ENCODE measurements at regions not wholly inside any gene's neighbourhood (a gene's known extent, or its start where the extent isn't known, plus 50 kb on each side); places are given as distances from the start of the nearest gene placed in this dataset.

GRCh38 chr13:21929400-21929799 is 258.5 kb downstream of the FGF9 start:
- TF ChIP-seq CTCF (IDR thresholded peaks at IDR 0.05), result no peak
- H3K27ac ChIP-seq, result no peak overlapping the region
- no peak overlapping the region for H3K4me3 ChIP-seq (ENCODE audit: low read depth in 1 of 2, low read length in 1 of 2)
- no peaks in the 10 kb centered on the region for H3K4me1 ChIP-seq (ENCODE audit: control insufficient read depth in 1 of 2, insufficient read depth in 1 of 2, low read depth in 1 of 2, low read length in 1 of 2)
- H3K36me3 ChIP-seq, result no peaks in the 10 kb centered on the region
- H3K9me3 ChIP-seq, result no peaks in the 10 kb centered on the region
- no peaks in the 10 kb centered on the region for H3K27me3 ChIP-seq

DNA sequence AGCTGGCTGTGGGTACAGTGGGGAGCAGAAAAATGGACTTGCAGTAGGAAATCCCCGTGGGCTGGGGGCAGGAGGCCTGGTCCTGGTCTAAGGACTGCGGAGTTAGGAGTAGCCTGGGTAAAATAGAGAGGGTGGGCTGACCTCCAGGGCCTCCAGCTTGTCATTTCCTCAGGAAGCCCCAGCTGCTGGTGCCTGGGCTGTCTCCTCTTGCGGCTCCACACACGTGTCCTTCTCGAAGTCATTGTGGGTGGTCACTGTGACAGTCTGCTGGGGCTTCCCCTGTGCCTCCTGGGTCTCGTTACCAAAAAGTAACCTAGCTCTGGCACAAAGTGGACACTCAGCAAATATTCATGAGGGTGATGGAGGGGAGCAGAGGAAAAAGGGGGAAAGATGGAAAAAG is 259.7 kb downstream of the FGF9 start:
- Histone ChIP-seq H3K9me3 (no peaks in the 10 kb centered on the region), H3K36me3 (no peaks in the 10 kb centered on the region), H3K4me1 (ENCODE audit: control insufficient read depth in 1 of 2, insufficient read depth in 1 of 2, low read depth in 1 of 2, low read length in 1 of 2) (no peaks in the 10 kb centered on the region), H3K27ac (no peak overlapping the region), H3K27me3 (no peaks in the 10 kb centered on the region), H3K4me3 (ENCODE audit: low read depth in 1 of 2, low read length in 1 of 2) (no peak overlapping the region)
- no peak for TF ChIP-seq CTCF (IDR thresholded peaks at IDR 0.05)

DNA sequence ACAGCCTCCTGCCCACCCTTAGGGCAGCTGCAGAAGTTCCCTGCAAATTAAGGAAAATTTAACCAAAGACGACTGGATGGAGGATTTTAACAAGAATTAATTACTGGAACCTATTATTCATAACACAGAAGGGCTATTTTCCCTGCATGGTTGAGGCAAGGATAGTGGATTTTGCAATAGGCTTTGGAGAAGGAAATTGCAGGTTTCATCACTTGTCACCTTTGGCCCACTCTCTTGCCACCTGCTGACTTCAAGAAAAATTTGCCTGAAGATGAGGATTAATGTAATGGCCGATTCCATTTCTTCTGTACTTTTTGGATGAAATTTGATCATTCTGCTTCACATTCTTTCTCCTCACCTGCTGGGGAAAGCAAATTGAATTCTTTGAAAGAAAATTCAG is 261.7 kb downstream of the FGF9 start:
- no peaks in the 10 kb centered on the region for H3K9me3 ChIP-seq
- H3K4me3 ChIP-seq (ENCODE audit: low read depth in 1 of 2, low read length in 1 of 2), result no peak overlapping the region
- no peaks in the 10 kb centered on the region for H3K4me1 ChIP-seq (ENCODE audit: control insufficient read depth in 1 of 2, insufficient read depth in 1 of 2, low read depth in 1 of 2, low read length in 1 of 2)
- H3K27me3 ChIP-seq, result no peaks in the 10 kb centered on the region
- no peak overlapping the region for H3K27ac ChIP-seq
- no peaks in the 10 kb centered on the region for H3K36me3 ChIP-seq
- no peak for TF ChIP-seq CTCF (IDR thresholded peaks at IDR 0.05)

GRCh38 chr13:21932996-21933395 is 262.1 kb downstream of the FGF9 start:
- Histone ChIP-seq H3K27me3 (no peaks in the 10 kb centered on the region), H3K27ac (no peak overlapping the region), H3K36me3 (no peaks in the 10 kb centered on the region), H3K4me1 (ENCODE audit: control insufficient read depth in 1 of 2, insufficient read depth in 1 of 2, low read depth in 1 of 2, low read length in 1 of 2) (no peaks in the 10 kb centered on the region), H3K9me3 (no peaks in the 10 kb centered on the region), H3K4me3 (ENCODE audit: low read depth in 1 of 2, low read length in 1 of 2) (no peak overlapping the region)
- no peak for TF ChIP-seq CTCF (IDR thresholded peaks at IDR 0.05)

DNA sequence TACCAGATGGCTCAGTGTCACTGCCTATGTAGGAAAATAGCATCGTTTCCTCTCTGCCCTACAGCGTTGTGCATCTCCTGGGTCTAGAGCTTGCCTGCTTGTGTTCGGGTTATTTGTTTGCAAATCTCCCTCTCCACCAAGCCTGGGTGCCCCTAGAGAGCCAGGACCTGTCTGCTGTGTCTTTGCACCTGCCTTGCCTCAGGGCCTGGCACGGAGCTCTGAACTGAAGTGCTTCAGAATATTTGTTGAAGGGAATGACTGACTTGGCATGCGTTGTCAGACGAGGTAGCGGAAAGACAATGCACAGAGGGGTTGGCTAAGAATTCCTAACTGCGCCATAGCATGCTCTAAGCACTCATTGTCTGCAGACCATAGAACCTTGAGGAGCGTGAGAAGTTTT is 263.4 kb downstream of the FGF9 start:
- H3K4me3 ChIP-seq (ENCODE audit: low read depth in 1 of 2, low read length in 1 of 2), result no peak overlapping the region
- H3K27me3 ChIP-seq, result no peaks in the 10 kb centered on the region
- H3K27ac ChIP-seq, result no peak overlapping the region
- H3K36me3 ChIP-seq, result no peaks in the 10 kb centered on the region
- H3K4me1 ChIP-seq (ENCODE audit: control insufficient read depth in 1 of 2, insufficient read depth in 1 of 2, low read depth in 1 of 2, low read length in 1 of 2), result no peaks in the 10 kb centered on the region
- no peaks in the 10 kb centered on the region for H3K9me3 ChIP-seq
- TF ChIP-seq CTCF (IDR thresholded peaks at IDR 0.05), result no peak

DNA sequence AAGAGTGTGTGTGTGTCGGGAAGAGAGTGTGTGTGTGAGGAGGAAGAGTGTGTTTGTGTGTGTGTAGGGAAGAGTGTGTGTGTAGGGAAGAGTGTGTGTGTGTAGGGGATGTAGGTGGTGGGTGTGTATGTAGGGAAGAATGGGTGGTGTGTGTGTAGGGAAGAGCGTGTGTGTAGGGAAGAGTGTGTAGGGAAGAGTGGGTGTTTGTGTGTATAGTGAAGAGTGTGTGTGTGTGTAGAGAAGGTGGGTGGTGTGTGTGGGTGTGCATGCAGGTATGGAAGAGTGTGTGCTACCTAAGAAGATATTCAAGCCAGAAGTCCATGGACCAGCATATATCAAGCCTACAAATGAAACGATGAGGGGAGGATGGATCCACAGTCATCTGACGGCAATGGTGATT is 265.8 kb downstream of the FGF9 start:
- no peak overlapping the region for H3K27ac ChIP-seq
- H3K9me3 ChIP-seq, result no peaks in the 10 kb centered on the region
- H3K4me3 ChIP-seq (ENCODE audit: low read depth in 1 of 2, low read length in 1 of 2), result no peak overlapping the region
- no peak for TF ChIP-seq CTCF (IDR thresholded peaks at IDR 0.05)
- no peaks in the 10 kb centered on the region for H3K4me1 ChIP-seq (ENCODE audit: control insufficient read depth in 1 of 2, insufficient read depth in 1 of 2, low read depth in 1 of 2, low read length in 1 of 2)
- H3K27me3 ChIP-seq, result no peaks in the 10 kb centered on the region
- no peaks in the 10 kb centered on the region for H3K36me3 ChIP-seq
